HEK293 (cell line): ENCODE measurements at regions not wholly inside any gene's neighbourhood (a gene's known extent, or its start where the extent isn't known, plus 50 kb on each side); places are given as distances from the start of the nearest gene placed in this dataset.

ENCODE experiments used
- CTCF ChIA-PET: fragments of 350-600 bp; formaldehyde crosslinking; extraction: SDS; loops from one replicate; lab custom pipeline; 2021; ENCODE audit warnings: antibody characterized with exemption; lab: Yijun Ruan, JAX
- POLR2A ChIA-PET: fragments of 300-600 bp; formaldehyde crosslinking; extraction: SDS; loops from one replicate; lab custom pipeline; 2020; ENCODE audit warnings: antibody characterized with exemption, inconsistent platforms; lab: Yijun Ruan, JAX
- H3K27ac ChIP-seq: fragments of 200-500 bp; sonication (Bioruptor generic); 2 replicates; pipeline ENCODE4 v1.5.1; 2014; ENCODE audit warnings: low read depth, low read length, control low read depth, inconsistent platforms; ENCODE audit errors: extremely low read depth
- H3K36me3 ChIP-seq, 2 experiments: fragments of 200-500 bp in 1 of 2; sonication (Bioruptor generic) in 1 of 2; 1 replicate in 1 of 2; 2 replicates in 1 of 2; pipeline ENCODE4 v1.5.1; 2014 to 2017; ENCODE audit warnings: inconsistent platforms in 2 of 2, low read length in 2 of 2; ENCODE audit not compliant: control insufficient read depth in 2 of 2, insufficient read depth in 1 of 2
- H3K4me1 ChIP-seq: fragments of 200-500 bp; sonication (Bioruptor generic); 2 replicates; pipeline ENCODE4 v1.5.1; 2014; ENCODE audit warnings: mild to moderate bottlenecking, low read length, inconsistent platforms; ENCODE audit not compliant: control insufficient read depth, insufficient read depth
- H3K4me3 ChIP-seq: 2 replicates; pipeline ENCODE4 v1.5.1; 2011; ENCODE audit warnings: low read depth, mild to moderate bottlenecking, control low read depth, low read length, moderate library complexity
- H3K9me3 ChIP-seq: fragments of 200-500 bp; sonication (Bioruptor generic); 2 replicates; pipeline ENCODE4 v1.5.1; 2014; ENCODE audit warnings: low read depth, low read length, inconsistent platforms; ENCODE audit not compliant: control insufficient read depth, insufficient read depth
- GLI2 ChIP-seq: fragments of 450-650 bp; formaldehyde crosslinking; IDR thresholded peaks from 2 replicates; pipeline ENCODE4; 2017; ENCODE audit warnings: missing biosample characterization, missing genetic modification characterization, low read depth, borderline replicate concordance
- KLF1 ChIP-seq: fragments of 450-650 bp; formaldehyde crosslinking; IDR thresholded peaks from 2 replicates; pipeline ENCODE4 v1.5.1; 2016; ENCODE audit warnings: missing biosample characterization, missing genetic modification characterization
- ZEB2 ChIP-seq: fragments of 450-650 bp; formaldehyde crosslinking; IDR thresholded peaks from 2 replicates; pipeline ENCODE4 v1.5.1; 2016; ENCODE audit warnings: missing biosample characterization, missing genetic modification characterization
- ZNF140 ChIP-seq: fragments of 450-650 bp; formaldehyde crosslinking; IDR thresholded peaks from 2 replicates; pipeline ENCODE4 v1.5.1; 2016; ENCODE audit warnings: missing biosample characterization, missing genetic modification characterization
- ZNF266 ChIP-seq: fragments of 450-650 bp; formaldehyde crosslinking; IDR thresholded peaks from 2 replicates; pipeline ENCODE4 v1.5.1; 2016; ENCODE audit warnings: missing biosample characterization, missing genetic modification characterization, low read depth
- ZNF292 ChIP-seq: fragments of 450-650 bp; formaldehyde crosslinking; IDR thresholded peaks from 2 replicates; pipeline ENCODE4 v1.5.1; 2016; ENCODE audit warnings: low read depth, missing biosample characterization, missing genetic modification characterization, borderline replicate concordance
- ZNF391 ChIP-seq: fragments of 450-650 bp; formaldehyde crosslinking; IDR thresholded peaks from 2 replicates; pipeline ENCODE4 v1.5.1; 2016; ENCODE audit warnings: low read depth, missing biosample characterization, missing genetic modification characterization, borderline replicate concordance
- ZNF394 ChIP-seq: fragments of 450-650 bp; formaldehyde crosslinking; IDR thresholded peaks from 2 replicates; pipeline ENCODE4 v1.5.1; 2016; ENCODE audit warnings: missing biosample characterization, missing genetic modification characterization, mild to moderate bottlenecking, moderate library complexity, borderline replicate concordance
- ZNF555 ChIP-seq: fragments of 450-650 bp; formaldehyde crosslinking; conservative IDR thresholded peaks from 2 replicates; pipeline ENCODE4 v1.5.1; 2017; ENCODE audit warnings: missing biosample characterization, mild to moderate bottlenecking, missing genetic modification characterization, inconsistent platforms
- TF ChIP-seq, protein P1 (sequence below): sonication (generic); formaldehyde crosslinking; IDR thresholded peaks from 2 replicates; pipeline ENCODE4 v1.8.1; 2022; ENCODE audit warnings: mild to moderate bottlenecking, moderate library complexity, missing genetic modification reagents
- TF ChIP-seq, protein P2 (sequence below): fragments of 450-650 bp; formaldehyde crosslinking; IDR thresholded peaks from 2 replicates; pipeline ENCODE4 v1.5.1; 2017; ENCODE audit warnings: missing biosample characterization, missing genetic modification characterization
- TF ChIP-seq, protein P3 (sequence below): fragments of 450-650 bp; formaldehyde crosslinking; optimal IDR thresholded peaks from 2 replicates; pipeline ENCODE3; 2016; ENCODE audit warnings: missing biosample characterization, mild to moderate bottlenecking, missing genetic modification characterization
- TF ChIP-seq, protein P4 (sequence below): fragments of 450-650 bp; IDR thresholded peaks from 2 replicates; pipeline ENCODE4 v1.5.1; 2018; ENCODE audit warnings: missing biosample characterization, mild to moderate bottlenecking, missing genetic modification characterization
- TF ChIP-seq, protein P5 (sequence below): fragments of 450-650 bp; formaldehyde crosslinking; IDR thresholded peaks from 2 replicates; pipeline ENCODE4 v1.5.1; 2016; ENCODE audit warnings: missing biosample characterization, missing genetic modification characterization
- TF ChIP-seq, protein P6 (sequence below): fragments of 450-650 bp; formaldehyde crosslinking; IDR thresholded peaks from 2 replicates; pipeline ENCODE4 v1.5.1; 2016; ENCODE audit warnings: missing biosample characterization, missing genetic modification characterization

DNA sequence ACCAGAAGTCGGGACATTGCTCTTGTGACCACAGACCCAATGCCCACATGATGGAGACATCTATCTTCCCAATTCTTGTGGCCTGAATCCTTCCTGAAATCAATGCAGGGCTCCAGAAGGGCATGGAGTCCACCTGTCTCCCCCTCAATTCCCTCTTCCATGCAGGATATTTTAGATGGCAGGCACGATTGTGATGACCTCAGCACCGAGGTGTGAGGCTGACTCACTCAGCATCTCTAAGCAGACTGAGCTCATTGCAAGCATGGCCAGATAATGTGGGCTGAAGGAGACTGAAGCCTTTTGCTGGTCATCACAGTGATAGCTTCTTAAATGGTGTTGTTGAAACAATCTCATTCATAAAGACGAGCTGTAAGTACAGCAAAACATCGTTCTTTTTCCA, 374.9 kb upstream of the PODXL start (continued):
- TF ChIP-seq ZNF391 (tag by site-specific recombination) = no peak
- TF ChIP-seq, protein P1, sequence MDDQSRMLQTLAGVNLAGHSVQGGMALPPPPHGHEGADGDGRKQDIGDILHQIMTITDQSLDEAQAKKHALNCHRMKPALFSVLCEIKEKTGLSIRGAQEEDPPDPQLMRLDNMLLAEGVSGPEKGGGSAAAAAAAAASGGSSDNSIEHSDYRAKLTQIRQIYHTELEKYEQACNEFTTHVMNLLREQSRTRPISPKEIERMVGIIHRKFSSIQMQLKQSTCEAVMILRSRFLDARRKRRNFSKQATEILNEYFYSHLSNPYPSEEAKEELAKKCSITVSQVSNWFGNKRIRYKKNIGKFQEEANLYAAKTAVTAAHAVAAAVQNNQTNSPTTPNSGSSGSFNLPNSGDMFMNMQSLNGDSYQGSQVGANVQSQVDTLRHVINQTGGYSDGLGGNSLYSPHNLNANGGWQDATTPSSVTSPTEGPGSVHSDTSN (CRISPR knock-in tag) = no peak
- TF ChIP-seq ZNF394 = no peak
- TF ChIP-seq, all 188 proteins: peak for 13

GRCh38 chr7:131929632-131930031, 373.2 kb upstream of the PODXL start:
- Histone ChIP-seq H3K27ac (no peak overlapping the region), H3K4me3 (no peak overlapping the region), H3K4me1 (no peaks in the 10 kb centered on the region; the same call in 1 of the 2 replicates), H3K9me3 (no peaks in the 10 kb centered on the region), H3K36me3 (no peaks in the 10 kb centered on the region)
- no peak for TF ChIP-seq ZNF555 (tag by site-specific recombination)
- TF ChIP-seq, protein P2, sequence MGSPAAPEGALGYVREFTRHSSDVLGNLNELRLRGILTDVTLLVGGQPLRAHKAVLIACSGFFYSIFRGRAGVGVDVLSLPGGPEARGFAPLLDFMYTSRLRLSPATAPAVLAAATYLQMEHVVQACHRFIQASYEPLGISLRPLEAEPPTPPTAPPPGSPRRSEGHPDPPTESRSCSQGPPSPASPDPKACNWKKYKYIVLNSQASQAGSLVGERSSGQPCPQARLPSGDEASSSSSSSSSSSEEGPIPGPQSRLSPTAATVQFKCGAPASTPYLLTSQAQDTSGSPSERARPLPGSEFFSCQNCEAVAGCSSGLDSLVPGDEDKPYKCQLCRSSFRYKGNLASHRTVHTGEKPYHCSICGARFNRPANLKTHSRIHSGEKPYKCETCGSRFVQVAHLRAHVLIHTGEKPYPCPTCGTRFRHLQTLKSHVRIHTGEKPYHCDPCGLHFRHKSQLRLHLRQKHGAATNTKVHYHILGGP (tag by site-specific recombination) = no peak
- no peak for TF ChIP-seq ZNF140
- TF ChIP-seq, protein P3, sequence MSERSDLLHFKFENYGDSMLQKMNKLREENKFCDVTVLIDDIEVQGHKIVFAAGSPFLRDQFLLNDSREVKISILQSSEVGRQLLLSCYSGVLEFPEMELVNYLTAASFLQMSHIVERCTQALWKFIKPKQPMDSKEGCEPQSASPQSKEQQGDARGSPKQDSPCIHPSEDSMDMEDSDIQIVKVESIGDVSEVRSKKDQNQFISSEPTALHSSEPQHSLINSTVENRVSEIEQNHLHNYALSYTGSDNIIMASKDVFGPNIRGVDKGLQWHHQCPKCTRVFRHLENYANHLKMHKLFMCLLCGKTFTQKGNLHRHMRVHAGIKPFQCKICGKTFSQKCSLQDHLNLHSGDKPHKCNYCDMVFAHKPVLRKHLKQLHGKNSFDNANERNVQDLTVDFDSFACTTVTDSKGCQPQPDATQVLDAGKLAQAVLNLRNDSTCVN (tag by site-specific recombination) = no peak
- TF ChIP-seq, protein P4, sequence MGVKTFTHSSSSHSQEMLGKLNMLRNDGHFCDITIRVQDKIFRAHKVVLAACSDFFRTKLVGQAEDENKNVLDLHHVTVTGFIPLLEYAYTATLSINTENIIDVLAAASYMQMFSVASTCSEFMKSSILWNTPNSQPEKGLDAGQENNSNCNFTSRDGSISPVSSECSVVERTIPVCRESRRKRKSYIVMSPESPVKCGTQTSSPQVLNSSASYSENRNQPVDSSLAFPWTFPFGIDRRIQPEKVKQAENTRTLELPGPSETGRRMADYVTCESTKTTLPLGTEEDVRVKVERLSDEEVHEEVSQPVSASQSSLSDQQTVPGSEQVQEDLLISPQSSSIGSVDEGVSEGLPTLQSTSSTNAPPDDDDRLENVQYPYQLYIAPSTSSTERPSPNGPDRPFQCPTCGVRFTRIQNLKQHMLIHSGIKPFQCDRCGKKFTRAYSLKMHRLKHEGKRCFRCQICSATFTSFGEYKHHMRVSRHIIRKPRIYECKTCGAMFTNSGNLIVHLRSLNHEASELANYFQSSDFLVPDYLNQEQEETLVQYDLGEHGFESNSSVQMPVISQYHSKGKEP = no peak
- TF ChIP-seq ZEB2 (tag by site-specific recombination) = no peak
- TF ChIP-seq, protein P5, sequence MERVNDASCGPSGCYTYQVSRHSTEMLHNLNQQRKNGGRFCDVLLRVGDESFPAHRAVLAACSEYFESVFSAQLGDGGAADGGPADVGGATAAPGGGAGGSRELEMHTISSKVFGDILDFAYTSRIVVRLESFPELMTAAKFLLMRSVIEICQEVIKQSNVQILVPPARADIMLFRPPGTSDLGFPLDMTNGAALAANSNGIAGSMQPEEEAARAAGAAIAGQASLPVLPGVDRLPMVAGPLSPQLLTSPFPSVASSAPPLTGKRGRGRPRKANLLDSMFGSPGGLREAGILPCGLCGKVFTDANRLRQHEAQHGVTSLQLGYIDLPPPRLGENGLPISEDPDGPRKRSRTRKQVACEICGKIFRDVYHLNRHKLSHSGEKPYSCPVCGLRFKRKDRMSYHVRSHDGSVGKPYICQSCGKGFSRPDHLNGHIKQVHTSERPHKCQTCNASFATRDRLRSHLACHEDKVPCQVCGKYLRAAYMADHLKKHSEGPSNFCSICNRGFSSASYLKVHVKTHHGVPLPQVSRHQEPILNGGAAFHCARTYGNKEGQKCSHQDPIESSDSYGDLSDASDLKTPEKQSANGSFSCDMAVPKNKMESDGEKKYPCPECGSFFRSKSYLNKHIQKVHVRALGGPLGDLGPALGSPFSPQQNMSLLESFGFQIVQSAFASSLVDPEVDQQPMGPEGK (tag by site-specific recombination) = no peak
- TF ChIP-seq GLI2 = no peak
- TF ChIP-seq, protein P6, sequence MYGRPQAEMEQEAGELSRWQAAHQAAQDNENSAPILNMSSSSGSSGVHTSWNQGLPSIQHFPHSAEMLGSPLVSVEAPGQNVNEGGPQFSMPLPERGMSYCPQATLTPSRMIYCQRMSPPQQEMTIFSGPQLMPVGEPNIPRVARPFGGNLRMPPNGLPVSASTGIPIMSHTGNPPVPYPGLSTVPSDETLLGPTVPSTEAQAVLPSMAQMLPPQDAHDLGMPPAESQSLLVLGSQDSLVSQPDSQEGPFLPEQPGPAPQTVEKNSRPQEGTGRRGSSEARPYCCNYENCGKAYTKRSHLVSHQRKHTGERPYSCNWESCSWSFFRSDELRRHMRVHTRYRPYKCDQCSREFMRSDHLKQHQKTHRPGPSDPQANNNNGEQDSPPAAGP (tag by site-specific recombination) = no peak
- no peak for TF ChIP-seq ZNF292 (tag by site-specific recombination)
- no peak for TF ChIP-seq ZNF266 (tag by site-specific recombination)
- no peak for TF ChIP-seq KLF1 (tag by site-specific recombination)
- ChIA-PET POLR2A (no interaction called here), CTCF (interaction anchor here (0.9 kb wide), 1 partner anchor 15 kb away, joined by 3 read pairs; no protein-coding TSS in a partner anchor)
